GM12878 (cell line): ENCODE measurements at regions not wholly inside any gene's neighbourhood (a gene's known extent, or its start where the extent isn't known, plus 50 kb on each side); places are given as distances from the start of the nearest gene placed in this dataset.

Experiments
- ATAC-seq: fragments of 200-7000 bp; cut with Tn5 transposase; 3 replicates; pipeline ENCODE4 v1.9.1; 2020; ENCODE audit warnings: mild to moderate bottlenecking, moderate library complexity
- BruUV-seq: library from RNA; stranded (reverse); fragments of 400-500 nt; replicated peaks from 2 replicates; lab custom pipeline; 2021; lab: Mats Ljungman, UMichigan
- CTCF ChIA-PET: fragments of 300-600 bp; sonication (Branson Sonifier 250); formaldehyde crosslinking; extraction: SDS; loops from one replicate; lab custom pipeline; 2021; ENCODE audit warnings: inconsistent platforms; lab: Yijun Ruan, JAX
- POLR2A ChIA-PET: fragments of 350-600 bp; formaldehyde crosslinking; extraction: SDS; loops from one replicate; lab custom pipeline; 2021; ENCODE audit warnings: inconsistent platforms; lab: Charles Lee
- RAD21 ChIA-PET: fragments of 300-600 bp; sonication (Branson Sonifier 250); formaldehyde crosslinking; loops from one replicate; lab custom pipeline; 2023; ENCODE audit warnings: antibody characterized with exemption; ENCODE audit not compliant: unreplicated experiment; lab: Charles Lee
- SMC1A ChIA-PET: fragments of 300-600 bp; sonication (Branson Sonifier 250); formaldehyde crosslinking; loops from one replicate; lab custom pipeline; 2023; ENCODE audit not compliant: unreplicated experiment, uncharacterized antibody; lab: Charles Lee
- DNase-seq: peaks from one replicate; pipeline ENCODE4 v3.0.0-alpha.2; 2011; ENCODE audit warnings: low read depth, low spot score
- FAIRE-seq: peaks from 3 replicates; lab custom pipeline; 2011; peaks lifted over from hg19 to GRCh38; lab: Jason Lieb, UNC
- H2AFZ ChIP-seq: 2 replicates; pipeline ENCODE4 v1.6.0; 2011; ENCODE audit warnings: low read depth, low read length, control low read depth; ENCODE audit not compliant: control insufficient read depth
- H3K27ac ChIP-seq: 2 replicates; pipeline ENCODE4 v1.5.1; 2011; ENCODE audit warnings: control low read depth; ENCODE audit not compliant: control insufficient read depth, insufficient read depth
- H3K27me3 ChIP-seq, 2 experiments: replicated peaks in 1 of 2; 2 replicates each; pipeline versions ENCODE4 v1.6.0 to v1.6.1; 2011; ENCODE audit warnings: low read length in 1 of 2; ENCODE audit not compliant: control insufficient read depth in 2 of 2, insufficient read depth in 2 of 2
- H3K36me3 ChIP-seq, 2 experiments: 2 replicates each; pipeline ENCODE4 v1.5.1; 2011; ENCODE audit warnings: low read length in 1 of 2; ENCODE audit not compliant: control insufficient read depth in 2 of 2, insufficient read depth in 2 of 2
- H3K4me1 ChIP-seq: 2 replicates; pipeline ENCODE4 v1.6.1; 2011; ENCODE audit warnings: mild to moderate bottlenecking, low read length, moderate library complexity, mixed read lengths; ENCODE audit not compliant: control insufficient read depth, insufficient read depth
- H3K4me2 ChIP-seq: 2 replicates; pipeline ENCODE4 v1.6.0; 2011; ENCODE audit warnings: control low read depth; ENCODE audit not compliant: control insufficient read depth, insufficient read depth
- H3K4me3 ChIP-seq: fragments of 200-600 bp; sonication (generic); 2 replicates; pipeline ENCODE4 v1.5.1; 2016
- H3K79me2 ChIP-seq: 2 replicates; pipeline ENCODE4 v1.6.0; 2011; ENCODE audit warnings: low read length; ENCODE audit not compliant: control insufficient read depth, insufficient read depth
- H3K9ac ChIP-seq: 2 replicates; pipeline ENCODE4 v1.8.0; 2011; ENCODE audit warnings: low read length, control low read depth, mixed read lengths; ENCODE audit not compliant: control insufficient read depth, insufficient read depth
- H3K9me3 ChIP-seq: replicated peaks from 3 replicates; pipeline ENCODE4 v1.5.1; 2011; ENCODE audit warnings: mild to moderate bottlenecking, low read length; ENCODE audit not compliant: control insufficient read depth, insufficient read depth
- H4K20me1 ChIP-seq: 2 replicates; pipeline ENCODE4 v1.6.0; 2011; ENCODE audit not compliant: control insufficient read depth, insufficient read depth
- BACH1 ChIP-seq: fragments of 450-650 bp; IDR thresholded peaks from 2 replicates; pipeline ENCODE4 v1.6.1; 2017; ENCODE audit warnings: mild to moderate bottlenecking, borderline replicate concordance
- E4F1 ChIP-seq: fragments of 450-650 bp; IDR thresholded peaks from 2 replicates; pipeline ENCODE4 v1.6.1; 2018; ENCODE audit warnings: borderline replicate concordance, mild to moderate bottlenecking; ENCODE audit not compliant: partially characterized antibody
- EP300 ChIP-seq, 2 experiments: fragments of 150-350 bp in 1 of 2; IDR thresholded peaks; 2 replicates each; pipeline ENCODE4 v1.6.1; 2011 to 2012; ENCODE audit warnings: low read depth in 2 of 2, low read length in 2 of 2, borderline replicate concordance in 1 of 2, improper control_type of control experiment in 1 of 2, inconsistent platforms in 1 of 2; ENCODE audit not compliant: control insufficient read depth in 1 of 2
- HDAC6 ChIP-seq: fragments of 200-600 bp; sonication (generic); IDR thresholded peaks from one replicate; pipeline ENCODE4 v1.8.0; 2017; ENCODE audit warnings: antibody characterized with exemption; ENCODE audit not compliant: unreplicated experiment
- MYC ChIP-seq: IDR thresholded peaks from 2 replicates; pipeline ENCODE4 v1.6.1; 2011; ENCODE audit warnings: mild to moderate bottlenecking, low read length, moderate library complexity, inconsistent platforms; ENCODE audit not compliant: insufficient read depth, insufficient replicate concordance, insufficient read length, severe bottlenecking
- NR2C1 ChIP-seq: fragments of 450-650 bp; IDR thresholded peaks from 2 replicates; pipeline ENCODE4 v1.6.1; 2017; ENCODE audit warnings: antibody characterized with exemption, mild to moderate bottlenecking, moderate library complexity
- NRF1 ChIP-seq: conservative IDR thresholded peaks from 2 replicates; pipeline ENCODE4 v1.6.1; 2011; ENCODE audit warnings: mild to moderate bottlenecking, low read depth, low read length, improper control_type of control experiment
- SIN3A ChIP-seq: IDR thresholded peaks from 2 replicates; pipeline ENCODE4 v1.6.1; 2012; ENCODE audit warnings: low read depth, low read length, improper control_type of control experiment
- SUPT20H ChIP-seq: IDR thresholded peaks from 2 replicates; pipeline ENCODE4 v1.6.1; 2011; ENCODE audit warnings: low read depth, mild to moderate bottlenecking, low read length, moderate library complexity, borderline replicate concordance; ENCODE audit not compliant: control insufficient read depth
- USF1 ChIP-seq: IDR thresholded peaks from 2 replicates; pipeline ENCODE4 v1.6.1; 2011; ENCODE audit warnings: borderline replicate concordance, low read depth, mild to moderate bottlenecking, moderate library complexity, mixed read lengths, low read length; ENCODE audit not compliant: insufficient read depth; ENCODE audit errors: extremely low read length
- ZBTB33 ChIP-seq: fragments of 450-650 bp; IDR thresholded peaks from 2 replicates; pipeline ENCODE4 v1.6.1; 2017; ENCODE audit warnings: mild to moderate bottlenecking
- ZBTB4 ChIP-seq: fragments of 450-650 bp; formaldehyde crosslinking; IDR thresholded peaks from 2 replicates; pipeline ENCODE4 v1.4.0; 2022; ENCODE audit warnings: mild to moderate bottlenecking, moderate library complexity
- in situ Hi-C: fragments of 300-500 bp; cut with MboI; formaldehyde crosslinking; loops from 9 replicates; pipeline ENCODE4 v1.14.3; 2018; ENCODE audit warnings: mixed read lengths
- intact Hi-C: fragments of 100-400 bp; cut with micrococcal nuclease; formaldehyde crosslinking; loops from one replicate; pipeline ENCODE4 v1.14.2; 2022; ENCODE audit not compliant: unreplicated experiment

GRCh38 chrX:120774606-120775005 lies 101.1 kb downstream of the CT47B1 start:
- Histone ChIP-seq H3K4me2 (no peak overlapping the region), H3K79me2 (no peaks in the 10 kb centered on the region), H3K9ac (no peak overlapping the region), H2AFZ (no peak overlapping the region), H3K9me3 (no peaks in the 10 kb centered on the region), H3K4me1 (no peaks in the 10 kb centered on the region), H4K20me1 (no peaks in the 10 kb centered on the region), H3K4me3 (no peak overlapping the region), H3K27me3 (no peaks in the 10 kb centered on the region), H3K27ac (no peak overlapping the region)
- SMC1A ChIA-PET = interaction anchor here (0.6 to 1.1 kb wide), 4 partner anchors 10 to 534 kb away, joined by 3 read pairs; no protein-coding TSS in a partner anchor
- in situ Hi-C loops = loop anchor here (25.0 kb wide), 1 partner anchor 262 kb away; no protein-coding TSS in a partner anchor
- CTCF ChIA-PET = interaction anchor here (0.7 to 1.4 kb wide), 3 partner anchors 16 to 297 kb away, joined by 3 to 5 read pairs (median 3); no protein-coding TSS in a partner anchor
- FAIRE-seq = no peak
- no peak for DNase-seq
- RAD21 ChIA-PET = interaction anchor here (0.7 kb wide), 1 partner anchor 8 kb away, joined by 3 read pairs; no protein-coding TSS in a partner anchor
- ATAC-seq = no peak
- BruUV-seq = no TSS peak
- TF ChIP-seq SUPT20H = no peak
- no peak for TF ChIP-seq ZBTB4
- TF ChIP-seq HDAC6 = no peak
- no peak for TF ChIP-seq BACH1
- no peak for TF ChIP-seq SIN3A
- TF ChIP-seq MYC = no peak
- no peak for TF ChIP-seq NRF1
- no peak for TF ChIP-seq USF1
- no peak for TF ChIP-seq NR2C1
- TF ChIP-seq E4F1 = no peak
- no peak for TF ChIP-seq ZBTB33
- no peak for TF ChIP-seq EP300 (IDR thresholded peaks at IDR 0.05; ENCODE audit: borderline replicate concordance in 1 of 2, control insufficient read depth in 1 of 2, low read depth in 2 of 2, low read length in 2 of 2)
- TF ChIP-seq, all 136 proteins: peak for 0
- no peaks in the 10 kb centered on the region for H3K36me3 ChIP-seq
- intact Hi-C loops = no loop called here
- POLR2A ChIA-PET = no interaction called here
